Mucosa of descending colon (tissue), 3 donors: ENCODE measurements at regions not wholly inside any gene's neighbourhood (a gene's known extent, or its start where the extent isn't known, plus 50 kb on each side); places are given as distances from the start of the nearest gene placed in this dataset.

Source experiments
- ATAC-seq: fragments of 200-7000 bp; cut with Tn5 transposase; one replicate; pipeline ENCODE4 v1.9.1; 2020; ENCODE audit warnings: mild to moderate bottlenecking, moderate library complexity
- DNase-seq, 3 donors: peaks; one replicate each; pipeline ENCODE4 v3.0.0-alpha.2; 2020
- H3K36me3 ChIP-seq: fragments of 200-600 bp; one replicate; pipeline ENCODE4 v1.8.0; 2021; ENCODE audit warnings: low read depth, mild to moderate bottlenecking
- H3K4me1 ChIP-seq: fragments of 200-600 bp; one replicate; pipeline ENCODE4 v1.8.0; 2021; ENCODE audit warnings: low read depth, mild to moderate bottlenecking
- H3K4me3 ChIP-seq: fragments of 200-600 bp; one replicate; pipeline ENCODE4 v1.8.0; 2021; ENCODE audit warnings: mild to moderate bottlenecking
- H3K9me3 ChIP-seq: fragments of 200-600 bp; one replicate; pipeline ENCODE4 v1.8.0; 2021; ENCODE audit warnings: mild to moderate bottlenecking
- CTCF ChIP-seq: fragments of 200-600 bp; IDR thresholded peaks from one replicate; pipeline ENCODE4 v1.8.0; 2022; ENCODE audit warnings: antibody characterized with exemption, mild to moderate bottlenecking
- intact Hi-C, 2 donors: fragments of 100-400 bp; cut with DNase I in 1 of 2; cut with micrococcal nuclease in 1 of 2; formaldehyde crosslinking; loops; one replicate each; pipeline versions ENCODE4 v1.11.0 to v1.11.1; 2022; cut with DNase I, micrococcal nuclease
- donor health status: DM: no; HTN: no; CAD: no; lungs with moderate emphysema.
- donor health status: DM: no; HTN: no; CAD: no.
- donor health status: DM: no; HTN: yes; CAD: no.

- Histone ChIP-seq H3K36me3 (no peaks in the 10 kb centered on the region), H3K9me3 (no peaks in the 10 kb centered on the region), H3K4me3 (no peak overlapping the region), H3K4me1 (no peaks in the 10 kb centered on the region)
- TF ChIP-seq CTCF, result no peak
- no peak for DNase-seq
- no peak for ATAC-seq
- intact Hi-C loops, result no loop called here
Observed at GRCh38 chr14:38723277-38723676, 379.8 kb downstream of the SEC23A start.

GRCh38 chr14:38721822-38722431 lies 381.1 kb downstream of the SEC23A start:
- no peaks in the 10 kb centered on the region for H3K9me3 ChIP-seq
- DNase-seq (peak in 2 of 3 donors; percentile 65 to 93), ATAC-seq (peak; percentile 97)
- peak; percentile 58 for TF ChIP-seq CTCF
- H3K4me1 ChIP-seq, result no peaks in the 10 kb centered on the region
- no peaks in the 10 kb centered on the region for H3K36me3 ChIP-seq
- intact Hi-C loops, result loop anchor here in 1 of 2 donors (2.0 kb wide), 1 partner anchor 147 kb away; no protein-coding TSS in a partner anchor
- no peak overlapping the region for H3K4me3 ChIP-seq

- H3K36me3 ChIP-seq, result no peaks in the 10 kb centered on the region
- no peaks in the 10 kb centered on the region for H3K9me3 ChIP-seq
- H3K4me1 ChIP-seq, result no peaks in the 10 kb centered on the region
- TF ChIP-seq CTCF, result no peak
- ATAC-seq (peak; percentile 11), DNase-seq (no peak)
- no peak overlapping the region for H3K4me3 ChIP-seq
- intact Hi-C loops, result no loop called here
Observed at GRCh38 chr14:38718519-38718918, 384.5 kb downstream of the SEC23A start.

- Histone ChIP-seq H3K4me3 (no peak overlapping the region), H3K9me3 (no peaks in the 10 kb centered on the region), H3K4me1 (no peaks in the 10 kb centered on the region), H3K36me3 (no peaks in the 10 kb centered on the region)
- DNase-seq (no peak), ATAC-seq (no peak)
- intact Hi-C loops, result no loop called here
- TF ChIP-seq CTCF, result no peak
Observed at GRCh38 chr14:38716926-38717325, 386.1 kb downstream of the SEC23A start.

GRCh38 chr14:38710881-38711280 lies 392.2 kb downstream of the SEC23A start:
- H3K4me3 ChIP-seq, result no peak overlapping the region
- DNase-seq (no peak), ATAC-seq (no peak)
- no peaks in the 10 kb centered on the region for H3K36me3 ChIP-seq
- H3K9me3 ChIP-seq, result no peaks in the 10 kb centered on the region
- H3K4me1 ChIP-seq, result no peaks in the 10 kb centered on the region
- TF ChIP-seq CTCF, result no peak
- intact Hi-C loops, result no loop called here

- no peak for TF ChIP-seq CTCF
- intact Hi-C loops, result no loop called here
- H3K4me1 ChIP-seq, result no peaks in the 10 kb centered on the region
- no peak overlapping the region for H3K4me3 ChIP-seq
- H3K9me3 ChIP-seq, result no peaks in the 10 kb centered on the region
- H3K36me3 ChIP-seq, result no peaks in the 10 kb centered on the region
- no peak for ATAC-seq
- no peak for DNase-seq
Observed at GRCh38 chr14:38710196-38710595, 392.8 kb downstream of the SEC23A start.
